ACHN (cell line): ENCODE measurements at regions not wholly inside any gene's neighbourhood (a gene's known extent, or its start where the extent isn't known, plus 50 kb on each side); places are given as distances from the start of the nearest gene placed in this dataset.
"Not testable (repeated sequence)": the region's sequence is repeated elsewhere in the genome, so short reads cannot be mapped to it uniquely, and the experiment has no call there.

Source experiments
- DNase-seq: peaks from one replicate; pipeline ENCODE4 v3.0.0-alpha.2; 2015
- in situ Hi-C: cut with HindIII; loops from 2 replicates; pipeline ENCODE4 v1.10.0; 2017; ENCODE audit warnings: low sequenced_read_pairs, low pct_ligation_motif_present, low pct_unique_long_range_greater_than_20kb

DNA sequence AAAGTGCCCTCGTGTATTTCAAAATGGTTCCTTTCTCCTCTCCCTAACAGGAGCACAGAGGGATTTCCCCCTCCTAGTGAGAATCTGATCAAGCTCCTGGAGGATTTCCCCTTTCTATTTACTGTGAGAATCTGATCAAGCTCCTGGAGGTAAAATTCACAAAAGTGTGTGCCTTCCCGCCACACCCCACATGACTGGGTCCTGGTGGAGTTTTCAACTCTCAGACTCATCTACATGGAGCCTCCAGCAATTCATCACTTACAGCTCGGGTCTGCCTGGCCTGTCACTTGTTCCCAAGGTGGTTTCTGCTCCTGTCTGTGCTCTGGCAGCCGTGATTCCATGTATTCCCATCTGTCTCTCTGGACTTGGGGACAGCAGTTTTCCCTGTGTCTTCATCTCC, 590.7 kb downstream of the FBXO15 start:
- in situ Hi-C loops: no loop called here
- DNase-seq: no peak

DNA sequence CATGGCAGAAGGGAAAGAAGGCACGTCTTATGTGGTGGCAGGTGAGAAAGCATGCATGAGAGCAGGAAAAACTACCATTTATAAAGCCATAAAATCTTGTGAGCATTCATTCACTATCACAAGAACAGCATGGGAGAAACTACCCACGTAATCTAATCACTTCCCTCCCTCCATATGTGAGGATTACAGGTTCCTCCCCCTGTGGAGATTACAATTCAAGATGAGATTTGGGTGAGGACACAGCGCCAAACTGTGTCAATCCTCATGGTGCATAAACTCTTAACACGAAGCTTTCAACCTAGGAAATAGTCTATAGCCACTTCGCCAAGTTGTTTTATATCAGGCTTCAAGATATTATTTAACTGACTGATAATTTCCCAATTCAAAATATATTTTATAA, 595.5 kb downstream of the FBXO15 start:
- in situ Hi-C loops: no loop called here
- DNase-seq: no peak

DNA sequence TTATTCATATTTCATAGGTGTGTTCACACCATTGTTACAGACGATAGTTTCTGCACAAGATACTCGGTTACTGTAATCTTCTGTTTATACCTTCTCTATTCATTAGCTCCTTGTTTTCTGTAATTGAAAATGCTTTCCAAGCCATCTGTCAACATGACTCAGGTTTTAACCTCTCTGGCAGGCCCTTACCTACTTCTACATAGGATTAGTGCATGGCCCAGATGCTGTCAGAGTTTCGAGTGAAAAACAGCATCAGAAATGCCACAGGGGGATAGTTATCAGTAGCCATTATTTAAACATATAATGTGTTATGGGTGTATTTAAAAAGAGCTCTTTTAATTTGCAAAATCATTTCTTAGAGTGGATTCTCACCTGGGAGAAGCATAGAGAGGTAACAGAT, 596.4 kb downstream of the FBXO15 start:
- DNase-seq: no peak
- in situ Hi-C loops: no loop called here

DNA sequence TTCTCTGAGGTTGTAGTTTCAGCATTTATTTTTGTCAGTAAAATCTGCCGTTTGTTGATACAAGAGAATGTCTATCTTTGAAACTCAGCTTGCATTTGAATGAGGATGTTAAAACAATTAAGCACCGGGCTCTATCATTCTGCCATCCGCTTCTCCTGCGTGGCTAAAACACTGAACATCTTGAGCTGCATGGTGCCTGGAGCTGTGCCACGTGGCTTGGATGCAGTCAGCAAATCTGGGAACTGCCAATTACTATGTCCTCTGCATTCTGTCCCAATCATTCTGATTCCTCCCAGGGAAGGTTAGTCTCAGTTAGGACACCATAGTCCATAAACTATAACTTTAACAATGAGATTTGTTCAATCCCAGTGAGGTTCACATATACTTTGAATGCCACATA, 598.4 kb downstream of the FBXO15 start:
- in situ Hi-C loops: no loop called here
- DNase-seq: no peak

DNA sequence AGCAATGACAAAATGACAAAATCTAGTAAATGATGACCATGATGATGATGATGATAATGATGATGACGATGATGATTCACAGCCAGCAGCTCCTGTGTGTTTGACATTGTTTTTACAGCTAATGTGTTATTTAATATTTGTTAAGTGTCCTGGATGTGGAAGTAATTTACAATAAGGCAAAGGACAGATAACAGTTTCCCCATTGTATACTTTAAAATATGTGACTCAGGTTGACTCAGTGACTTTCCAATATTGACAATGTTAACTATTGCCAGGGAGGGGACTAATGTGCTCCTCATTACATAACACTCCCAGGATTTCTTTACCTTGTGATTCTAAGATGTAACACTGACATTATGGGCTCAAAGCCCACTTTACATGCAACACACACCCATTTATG, 602.2 kb downstream of the FBXO15 start:
- no peak for DNase-seq
- in situ Hi-C loops: no loop called here

DNA sequence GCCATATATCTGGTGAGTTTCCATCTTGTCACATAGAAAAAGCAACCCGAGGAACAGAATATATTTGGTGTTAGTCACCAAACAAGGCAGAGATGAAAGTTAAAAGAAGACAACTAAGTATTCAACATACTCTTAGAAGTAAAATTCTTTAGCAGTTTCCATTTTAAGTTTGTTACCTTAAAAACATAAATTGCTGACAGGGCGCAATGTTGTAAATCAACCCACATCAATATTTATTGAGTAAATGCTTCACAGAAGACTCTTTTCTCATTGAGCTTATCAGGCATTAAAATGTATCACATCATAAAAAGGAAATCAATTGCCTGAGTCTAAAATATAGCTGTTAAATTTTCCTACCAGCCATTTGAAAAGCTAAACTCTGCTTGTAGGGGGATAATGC, 603.0 kb downstream of the FBXO15 start:
- DNase-seq: no peak

DNA sequence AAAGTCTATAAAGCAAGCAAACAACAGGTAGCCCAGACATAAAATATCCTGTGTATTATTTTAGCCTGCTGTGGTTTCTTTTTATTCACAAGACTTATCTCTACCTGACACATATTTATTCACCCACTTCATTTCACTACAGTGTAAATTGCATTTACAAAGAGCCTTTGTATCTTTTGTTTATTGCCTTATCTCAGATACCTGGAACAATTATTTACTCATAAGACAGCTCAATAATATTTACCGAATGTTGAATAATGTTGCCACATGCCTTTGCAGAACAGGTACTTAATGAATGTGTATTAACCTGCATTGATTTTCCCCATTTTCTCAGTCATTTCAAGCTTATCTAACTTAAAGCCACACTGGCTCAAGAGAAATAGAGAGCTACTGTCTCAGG, 603.6 kb downstream of the FBXO15 start:
- DNase-seq: no peak
- in situ Hi-C loops: no loop called here

More for the DNA sequence above, 603.0 kb downstream of the FBXO15 start:
- in situ Hi-C loops: no loop called here

DNA sequence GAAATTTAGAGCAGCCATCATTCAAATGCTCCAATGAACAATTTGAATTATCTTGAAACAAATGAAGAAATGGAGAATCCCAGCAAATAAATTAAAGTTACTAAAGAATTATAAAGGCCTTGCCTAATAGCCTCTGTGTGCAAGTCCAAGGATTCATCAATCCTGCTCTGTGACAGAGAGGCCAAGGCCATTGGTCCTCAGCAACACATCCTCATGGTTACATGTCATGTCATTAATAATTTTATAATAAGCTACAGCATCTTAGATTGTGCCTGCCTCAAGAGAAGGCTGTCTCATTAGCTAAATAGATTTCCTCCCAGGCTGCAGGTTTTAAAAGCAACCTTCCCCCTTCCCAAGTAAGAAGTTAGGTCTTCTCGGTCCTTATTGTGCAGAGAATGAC, 611.6 kb downstream of the FBXO15 start:
- DNase-seq: no peak
- in situ Hi-C loops: no loop called here

DNA sequence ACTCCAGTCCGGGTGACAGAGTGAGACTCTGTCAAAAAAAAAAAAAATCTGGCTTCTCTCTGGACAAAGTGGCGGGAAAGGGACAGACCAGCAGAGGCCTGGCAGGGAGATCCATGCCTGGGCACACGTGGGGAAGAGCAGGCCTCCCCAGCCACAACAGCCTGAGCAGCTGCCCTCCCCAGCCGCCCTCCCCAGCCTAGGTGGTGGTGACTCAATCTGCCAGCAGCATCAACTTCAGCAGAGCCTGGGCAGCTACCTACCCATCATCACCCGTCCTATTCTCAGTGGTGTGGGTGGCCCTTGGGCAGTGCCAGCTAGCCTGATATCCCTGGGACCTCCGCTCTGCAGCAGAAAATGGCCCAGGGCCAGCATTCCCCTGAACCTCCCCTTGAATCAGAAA, 612.4 kb downstream of the FBXO15 start:
- no peak for DNase-seq
- in situ Hi-C loops: no loop called here

DNA sequence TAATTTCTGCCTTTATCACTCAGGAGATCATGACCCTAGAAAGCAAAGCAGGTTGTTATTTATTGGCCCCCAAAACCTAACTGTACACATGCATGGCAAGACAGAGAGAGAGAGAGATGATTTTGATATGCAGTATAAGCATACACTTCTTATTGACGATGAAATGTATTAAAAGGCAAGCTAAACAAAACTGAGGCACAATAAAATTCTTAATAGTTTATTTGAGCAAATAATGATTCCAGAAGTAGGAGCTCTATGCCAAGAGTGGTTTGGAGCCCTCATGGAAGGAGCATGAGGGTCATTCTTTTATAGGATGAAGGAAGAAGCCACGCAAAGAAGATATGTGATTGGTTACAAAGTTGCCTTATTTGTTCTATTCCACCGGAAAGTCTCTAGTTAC, 616.0 kb downstream of the FBXO15 start:
- in situ Hi-C loops: no loop called here

DNA sequence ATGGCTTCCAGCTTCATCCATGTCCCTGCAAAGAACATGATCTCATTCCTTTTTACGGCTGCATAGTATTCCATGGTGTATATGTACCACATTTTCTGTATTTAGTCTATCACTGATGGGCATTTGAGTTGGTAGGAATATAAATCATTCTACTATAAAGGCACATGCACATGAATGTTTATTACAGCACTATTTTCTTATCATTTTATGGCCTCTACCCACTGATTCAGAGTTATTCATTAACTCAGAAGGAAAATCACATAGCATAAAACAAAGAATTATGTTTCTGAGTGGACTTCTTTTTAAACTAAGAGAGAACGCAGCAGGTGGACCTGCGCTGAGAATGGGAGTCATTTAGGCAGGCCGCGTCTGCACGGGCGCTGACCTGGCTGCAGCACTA, 619.6 kb downstream of the FBXO15 start:
- no peak for DNase-seq
- in situ Hi-C loops: no loop called here

More for the DNA sequence above, 616.0 kb downstream of the FBXO15 start:
- DNase-seq: no peak

DNA sequence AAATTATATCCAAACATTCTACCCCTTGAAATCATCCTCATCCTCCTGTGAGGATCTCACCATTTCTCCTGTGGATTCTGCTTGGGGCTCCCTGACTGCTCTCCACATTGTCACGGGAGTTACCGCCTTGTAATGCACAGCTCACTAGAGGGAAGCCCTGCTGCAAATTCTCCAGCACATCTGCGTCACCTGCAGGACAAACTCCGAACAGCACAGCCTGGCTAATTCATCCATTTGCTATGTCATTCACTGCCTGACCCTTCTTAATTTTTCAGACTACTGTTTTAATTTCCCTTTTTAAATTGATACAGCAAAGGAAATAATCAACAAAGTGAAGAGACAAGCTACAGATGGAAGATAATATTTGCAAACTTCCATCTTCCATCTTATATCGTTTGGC, 627.4 kb downstream of the FBXO15 start:
- in situ Hi-C loops: no loop called here
- no peak for DNase-seq

DNA sequence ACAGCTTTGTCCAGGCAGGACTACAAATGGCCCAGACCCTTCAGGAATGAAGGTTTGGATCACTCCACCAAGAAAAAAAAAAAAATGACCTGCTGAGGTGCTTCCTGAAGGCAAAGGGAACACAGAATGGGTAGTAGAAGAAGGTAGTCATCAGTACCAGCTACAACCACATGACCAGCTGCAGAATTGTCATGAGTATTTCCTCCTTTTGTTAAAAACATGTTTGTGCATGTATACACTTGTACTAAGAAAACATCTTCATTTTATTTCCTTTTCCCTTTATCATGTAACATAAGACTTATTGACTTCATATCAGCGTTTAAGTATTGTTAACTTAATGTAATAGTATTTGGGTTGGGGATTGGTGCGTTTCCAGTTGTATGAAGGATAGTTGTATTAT, 631.6 kb downstream of the FBXO15 start:
- in situ Hi-C loops, DNase-seq: not testable (repeated sequence)

DNA sequence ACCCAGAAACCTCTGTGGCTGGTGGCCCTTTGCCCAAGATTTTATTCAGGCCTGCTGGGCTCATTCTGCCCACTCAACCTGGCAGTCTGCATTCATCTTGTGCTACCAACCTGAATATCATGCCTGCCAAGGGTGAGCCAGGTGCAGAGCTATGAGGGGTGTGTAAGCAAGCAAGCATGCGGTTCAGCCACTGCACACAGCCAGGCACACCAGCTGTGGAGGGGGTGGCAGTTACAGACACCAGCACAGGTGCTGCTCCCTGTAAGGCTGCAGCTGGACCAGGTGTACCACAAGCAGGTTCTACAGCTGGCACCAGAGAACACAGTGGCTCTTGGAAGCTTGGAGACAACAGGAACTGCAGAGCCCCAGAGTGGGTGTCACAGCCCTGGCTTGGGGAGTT, 633.2 kb downstream of the FBXO15 start:
- DNase-seq: no peak
- in situ Hi-C loops: no loop called here

DNA sequence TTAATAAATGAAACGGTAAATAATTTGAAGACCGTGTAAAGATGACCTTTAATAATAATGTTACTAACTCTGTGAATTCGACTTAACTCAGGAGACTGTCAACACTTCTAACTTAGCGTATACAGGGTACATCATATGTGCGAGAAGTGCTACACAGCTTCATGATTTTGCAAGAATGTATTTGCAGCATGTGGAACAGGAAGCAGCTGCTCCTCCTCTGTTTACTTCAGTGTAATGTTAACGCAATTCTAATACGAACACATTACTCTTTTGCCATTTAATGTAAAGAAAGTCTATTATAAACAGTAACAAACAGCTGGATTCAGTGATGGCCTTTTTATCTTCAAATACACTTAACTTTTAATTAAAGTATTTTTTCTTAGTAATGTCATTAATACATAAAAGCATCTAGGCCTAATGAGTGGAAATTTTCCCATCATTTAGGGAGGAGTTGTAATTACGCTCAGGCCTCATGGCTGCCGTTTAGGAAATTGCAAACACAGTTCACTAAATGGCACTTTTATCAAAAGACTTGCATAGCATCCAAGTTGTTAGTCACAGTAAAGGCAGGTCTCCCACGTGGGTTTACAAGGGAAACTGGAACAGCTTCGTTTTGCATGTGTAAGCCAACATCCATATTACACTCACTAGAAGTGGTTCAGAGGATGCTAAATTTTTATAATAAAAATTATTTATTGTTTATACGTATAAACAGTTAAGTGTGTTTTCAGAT, 635.7 kb downstream of the FBXO15 start:
- in situ Hi-C loops: no loop called here
- no peak for DNase-seq

DNA sequence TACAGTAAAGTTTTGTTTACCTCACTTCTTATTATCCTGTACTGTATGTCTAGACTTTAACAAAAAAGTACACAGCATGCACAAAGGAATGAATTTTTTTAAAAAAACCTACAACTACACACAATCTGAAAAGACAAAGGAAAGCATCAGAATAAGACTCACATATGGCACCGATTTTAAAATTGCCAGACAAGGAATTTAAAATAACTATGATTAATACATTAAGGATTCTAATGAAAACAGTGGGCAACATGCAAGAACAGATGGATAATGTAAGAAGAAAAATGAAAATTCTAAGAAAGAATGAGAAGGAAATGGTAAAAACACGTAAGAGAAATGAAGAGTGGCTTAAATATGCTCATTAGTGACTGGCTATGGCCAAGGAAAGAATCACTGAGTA, 638.2 kb downstream of the FBXO15 start:
- in situ Hi-C loops: no loop called here
- DNase-seq: no peak

DNA sequence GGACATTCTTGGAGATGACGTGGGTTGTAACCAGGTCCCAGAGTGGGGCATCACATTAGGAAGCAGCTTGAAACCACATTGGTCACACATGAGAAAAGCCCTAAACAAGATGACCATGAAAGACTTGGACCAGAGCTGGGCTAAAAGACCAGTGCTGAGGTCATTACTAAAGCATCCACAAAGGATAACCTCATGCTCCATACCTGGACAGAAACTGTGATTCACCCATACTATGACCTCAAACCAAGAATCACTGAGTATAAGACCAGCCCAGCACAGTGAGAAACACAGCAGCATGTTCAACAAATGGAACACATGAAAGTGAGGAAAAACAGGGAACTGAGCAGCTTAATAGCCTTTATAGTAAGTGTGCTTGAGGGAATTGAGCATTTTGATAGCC, 635.5 kb upstream of the NETO1 start:
- DNase-seq: no peak
- in situ Hi-C loops: no loop called here

DNA sequence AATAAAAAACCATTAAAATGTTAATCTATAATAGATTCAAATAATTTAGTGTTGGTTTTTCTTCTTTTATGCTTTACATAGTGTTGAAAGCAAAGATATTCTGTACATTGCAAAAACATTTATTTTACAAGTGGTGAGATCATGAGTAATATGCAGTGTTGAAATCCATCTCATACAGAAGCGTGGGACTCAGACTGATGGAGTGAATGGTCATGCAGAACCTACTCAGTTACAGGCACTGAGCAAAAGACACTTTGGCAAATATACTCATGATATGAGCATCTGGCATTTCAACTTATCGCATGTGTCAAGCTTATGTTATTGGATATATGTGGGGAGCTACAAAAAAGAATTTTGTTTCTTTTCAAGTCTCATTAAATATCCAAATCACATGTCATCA, 620.2 kb upstream of the NETO1 start:
- in situ Hi-C loops: no loop called here
- no peak for DNase-seq

DNA sequence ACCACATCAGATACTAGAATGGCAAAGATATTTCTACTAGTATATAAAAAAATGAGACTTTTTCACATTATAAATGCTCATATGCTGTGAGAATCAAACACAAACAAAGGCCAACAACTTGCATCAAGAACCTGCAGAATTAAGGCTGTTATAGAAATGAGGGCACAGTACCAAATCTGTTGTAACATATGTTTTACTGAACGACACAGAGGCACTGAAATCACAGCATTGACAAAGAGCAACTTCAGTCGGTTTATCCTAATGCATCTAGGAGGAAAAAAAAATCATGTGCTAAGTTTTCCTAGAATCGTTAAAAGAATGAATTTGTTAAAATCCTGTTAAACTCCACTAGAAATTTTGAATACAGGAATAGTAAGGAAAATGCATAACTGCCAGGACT, 617.4 kb upstream of the NETO1 start:
- in situ Hi-C loops: no loop called here

DNA sequence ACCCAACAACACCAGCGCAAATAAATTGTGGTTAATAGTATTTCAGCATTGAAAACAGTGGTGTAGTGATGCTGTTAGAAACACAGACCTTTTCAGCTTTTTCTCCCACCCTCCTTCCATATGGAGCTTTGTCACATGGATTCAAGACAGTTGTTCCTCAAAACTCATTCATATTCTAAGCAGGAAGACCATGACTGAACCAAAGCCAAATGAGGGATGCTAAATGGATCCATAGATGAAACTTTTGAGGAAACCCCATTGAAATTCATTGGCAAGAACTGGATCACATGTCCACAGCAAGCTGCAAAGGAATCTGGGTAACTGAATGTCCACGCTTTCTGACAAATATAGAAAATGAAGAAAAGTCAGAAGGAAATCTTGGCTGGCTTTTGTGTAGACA, 615.1 kb upstream of the NETO1 start:
- in situ Hi-C loops: no loop called here
- no peak for DNase-seq

More for the DNA sequence above, 617.4 kb upstream of the NETO1 start:
- no peak for DNase-seq

DNA sequence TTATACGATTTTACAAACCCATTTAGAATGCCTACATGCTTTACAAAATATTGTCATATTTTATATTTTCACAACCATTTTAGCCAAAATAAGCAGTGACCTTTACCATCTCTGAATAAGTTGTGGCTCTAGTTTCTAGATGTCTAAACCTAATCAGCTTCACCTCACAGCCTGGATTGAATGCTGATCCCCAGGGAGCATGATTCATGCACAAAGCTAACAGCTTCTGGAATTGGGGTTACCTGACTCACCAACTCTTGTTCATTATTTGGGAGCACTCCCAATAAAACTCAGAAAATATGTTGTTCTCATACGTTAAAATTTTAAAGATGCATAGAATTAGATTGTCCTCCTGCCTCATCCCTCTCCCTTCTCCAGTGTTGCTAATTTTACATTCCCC, 611.7 kb upstream of the NETO1 start:
- in situ Hi-C loops: no loop called here
- no peak for DNase-seq
